ENCODE measurements at regions not wholly inside any gene's neighbourhood (a gene's known extent, or its start where the extent isn't known, plus 50 kb on each side); places are given as distances from the start of the nearest gene placed in this dataset.

GRCh38 chr13:110045202-110045601 is 258.8 kb upstream of the IRS2 start:
- no peak for TF ChIP-seq CTCF (IDR thresholded peaks at IDR 0.05; ENCODE audit: control extremely low read depth in 1 of 3, insufficient read depth in 1 of 3, low read depth in 1 of 3, low read length in 3 of 3)
- no peak for TF ChIP-seq GABPA (IDR thresholded peaks at IDR 0.05; ENCODE audit: borderline replicate concordance, insufficient read depth, low read length)
- TF ChIP-seq POLR2A (IDR thresholded peaks at IDR 0.05; ENCODE audit: control extremely low read depth in 1 of 2, low read depth in 2 of 2, low read length in 2 of 2) = no peak
- no peak for TF ChIP-seq SIN3A (conservative IDR thresholded peaks at IDR 0.05 in 1 of 2, IDR thresholded peaks at IDR 0.05 in 1 of 2; ENCODE audit: low read depth in 1 of 2, low read length in 2 of 2)
- no peak for TF ChIP-seq CEBPB (IDR thresholded peaks at IDR 0.05; ENCODE audit: low read depth, low read length)
- TF ChIP-seq TAF1 (IDR thresholded peaks at IDR 0.05; ENCODE audit: low read depth, low read length) = no peak
- TF ChIP-seq POLR2AphosphoS5 (IDR thresholded peaks at IDR 0.05; ENCODE audit: low read depth, low read length) = no peak
- no peak for TF ChIP-seq EGR1 (IDR thresholded peaks at IDR 0.05; ENCODE audit: borderline replicate concordance, low read depth, low read length)
- no peak for TF ChIP-seq RAD21 (IDR thresholded peaks at IDR 0.05 in 1 of 2, conservative IDR thresholded peaks at IDR 0.05 in 1 of 2; ENCODE audit: low read depth in 2 of 2, low read length in 2 of 2)
- TF ChIP-seq, protein P1, sequence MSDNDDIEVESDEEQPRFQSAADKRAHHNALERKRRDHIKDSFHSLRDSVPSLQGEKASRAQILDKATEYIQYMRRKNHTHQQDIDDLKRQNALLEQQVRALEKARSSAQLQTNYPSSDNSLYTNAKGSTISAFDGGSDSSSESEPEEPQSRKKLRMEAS (IDR thresholded peaks at IDR 0.05) = no peak

Measured in H1 (cell line).